ENCODE measurements at regions not wholly inside any gene's neighbourhood (a gene's known extent, or its start where the extent isn't known, plus 50 kb on each side); places are given as distances from the start of the nearest gene placed in this dataset.

GRCh38 chr5:106306313-106307028 lies 1364.3 kb downstream of the EFNA5 start:
- no peak for TF ChIP-seq GATA3 (IDR thresholded peaks at IDR 0.05; ENCODE audit: low read depth, low read length)
- no peak for TF ChIP-seq GATA2 (IDR thresholded peaks at IDR 0.05; ENCODE audit: low read depth, low read length)
